ENCODE measurements at regions not wholly inside any gene's neighbourhood (a gene's known extent, or its start where the extent isn't known, plus 50 kb on each side); places are given as distances from the start of the nearest gene placed in this dataset.

- in situ Hi-C loops (cut with HindIII; ENCODE audit: low sequenced_read_pairs): no loop called here
- no peak for DNase-seq (ENCODE audit: low read depth, low spot score)
- TF ChIP-seq, protein P1, sequence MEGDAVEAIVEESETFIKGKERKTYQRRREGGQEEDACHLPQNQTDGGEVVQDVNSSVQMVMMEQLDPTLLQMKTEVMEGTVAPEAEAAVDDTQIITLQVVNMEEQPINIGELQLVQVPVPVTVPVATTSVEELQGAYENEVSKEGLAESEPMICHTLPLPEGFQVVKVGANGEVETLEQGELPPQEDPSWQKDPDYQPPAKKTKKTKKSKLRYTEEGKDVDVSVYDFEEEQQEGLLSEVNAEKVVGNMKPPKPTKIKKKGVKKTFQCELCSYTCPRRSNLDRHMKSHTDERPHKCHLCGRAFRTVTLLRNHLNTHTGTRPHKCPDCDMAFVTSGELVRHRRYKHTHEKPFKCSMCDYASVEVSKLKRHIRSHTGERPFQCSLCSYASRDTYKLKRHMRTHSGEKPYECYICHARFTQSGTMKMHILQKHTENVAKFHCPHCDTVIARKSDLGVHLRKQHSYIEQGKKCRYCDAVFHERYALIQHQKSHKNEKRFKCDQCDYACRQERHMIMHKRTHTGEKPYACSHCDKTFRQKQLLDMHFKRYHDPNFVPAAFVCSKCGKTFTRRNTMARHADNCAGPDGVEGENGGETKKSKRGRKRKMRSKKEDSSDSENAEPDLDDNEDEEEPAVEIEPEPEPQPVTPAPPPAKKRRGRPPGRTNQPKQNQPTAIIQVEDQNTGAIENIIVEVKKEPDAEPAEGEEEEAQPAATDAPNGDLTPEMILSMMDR (IDR thresholded peaks at IDR 0.05; ENCODE audit: low read depth, low read length): no peak
- H3K4me3 ChIP-seq (ENCODE audit: low read depth, low read length): no peak overlapping the region
Measured at GRCh38 chr2:64718250-64718885, 64.7 kb upstream of the SERTAD2 start.

DNA sequence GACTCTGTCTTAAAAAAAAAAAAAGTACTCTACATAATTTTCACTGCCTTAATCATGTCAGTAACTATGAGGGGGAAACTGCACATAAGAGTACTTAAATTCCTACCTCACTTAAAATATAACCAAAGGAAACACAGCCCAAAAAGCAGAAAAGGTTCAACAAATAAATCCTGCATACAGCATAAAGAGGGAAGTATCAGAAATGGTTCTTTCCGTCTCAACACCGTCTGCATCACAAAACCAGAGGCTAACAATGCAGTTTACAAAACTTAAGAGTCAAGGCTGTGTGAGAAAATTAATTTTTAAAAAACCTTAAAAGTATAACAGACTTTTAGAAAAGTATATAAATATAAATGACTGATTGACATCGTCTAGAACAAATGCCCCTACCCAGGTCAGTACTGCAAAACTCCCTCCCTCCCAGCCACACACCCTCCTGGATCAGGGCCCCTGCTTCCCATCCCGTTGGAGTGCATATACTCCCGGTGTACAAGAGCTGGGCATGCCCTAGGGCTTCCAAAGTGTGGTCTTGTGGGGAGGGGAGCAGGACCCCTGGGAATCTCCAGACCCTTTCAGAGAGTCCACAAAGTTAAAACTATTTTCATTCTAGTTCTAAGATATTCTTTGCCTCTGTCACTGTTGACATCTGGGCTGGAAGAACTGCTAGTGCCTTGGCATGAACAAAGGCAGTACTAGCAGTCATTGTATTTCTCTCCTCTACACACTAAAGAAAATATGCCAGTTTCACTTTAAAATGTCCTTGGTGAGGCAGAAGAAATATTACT is 67.0 kb upstream of the SERTAD2 start:
- no peak for DNase-seq (ENCODE audit: low read depth, low spot score)
- TF ChIP-seq, protein P1 (IDR thresholded peaks at IDR 0.05; ENCODE audit: low read depth, low read length): no peak
- H3K4me3 ChIP-seq (ENCODE audit: low read depth, low read length): no peak overlapping the region
- in situ Hi-C loops (cut with HindIII; ENCODE audit: low sequenced_read_pairs): no loop called here

DNA sequence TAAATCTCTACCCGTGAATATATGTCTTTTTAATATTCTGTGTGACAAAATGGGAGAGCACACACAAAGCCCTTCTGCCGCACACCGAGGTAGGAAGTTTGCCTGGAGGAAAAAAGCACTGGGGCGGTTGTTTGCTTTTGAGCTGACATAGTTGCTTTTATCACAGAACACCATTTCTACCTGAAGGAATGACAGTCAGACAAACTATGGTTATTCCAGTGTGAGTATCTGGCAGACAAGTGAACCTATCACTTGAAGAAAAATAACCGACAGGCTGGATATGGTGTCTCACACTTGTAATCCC is 67.6 kb upstream of the SERTAD2 start:
- no peak for DNase-seq (ENCODE audit: low read depth, low spot score)
- in situ Hi-C loops (cut with HindIII; ENCODE audit: low sequenced_read_pairs): no loop called here
- TF ChIP-seq, protein P1 (IDR thresholded peaks at IDR 0.05; ENCODE audit: low read depth, low read length): no peak
- H3K4me3 ChIP-seq (ENCODE audit: low read depth, low read length): no peak overlapping the region

DNA sequence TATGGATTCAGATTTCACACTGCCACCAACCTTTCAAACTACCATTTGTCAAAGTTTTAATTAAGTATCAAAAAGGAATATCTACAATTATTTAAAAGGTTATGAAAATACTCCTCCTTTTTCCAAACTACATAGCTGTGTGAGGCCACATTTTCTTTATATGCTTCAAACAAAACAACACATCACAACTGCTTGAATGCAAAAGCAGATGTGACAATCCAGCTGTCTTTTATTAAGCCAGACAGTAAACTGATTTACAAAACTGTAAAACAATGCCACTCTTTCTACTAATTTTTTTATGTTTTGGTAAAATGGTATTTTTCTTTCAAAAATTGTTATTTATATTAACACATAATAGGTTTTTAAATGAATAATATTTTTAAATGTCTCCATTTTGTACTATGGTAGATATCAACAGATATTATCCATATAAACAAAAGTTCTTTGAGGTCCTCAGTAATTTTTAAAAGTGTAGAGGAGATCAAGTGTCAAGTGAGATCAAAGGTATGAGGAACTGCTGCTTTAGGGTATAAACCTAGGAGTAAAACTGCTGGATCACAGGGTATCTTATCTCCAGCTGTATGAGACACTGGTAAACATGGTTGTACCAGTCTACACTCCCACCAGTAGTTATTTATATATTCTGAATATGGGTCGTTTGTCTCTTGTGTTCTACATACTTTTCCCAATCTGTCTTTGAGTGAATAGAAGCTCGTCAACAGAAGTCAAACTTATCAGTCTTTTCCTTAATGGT is 68.8 kb upstream of the SERTAD2 start:
- no peak for DNase-seq (ENCODE audit: low read depth, low spot score)
- TF ChIP-seq, protein P1 (IDR thresholded peaks at IDR 0.05; ENCODE audit: low read depth, low read length): no peak
- in situ Hi-C loops (cut with HindIII; ENCODE audit: low sequenced_read_pairs): no loop called here
- H3K4me3 ChIP-seq (ENCODE audit: low read depth, low read length): no peak overlapping the region

DNA sequence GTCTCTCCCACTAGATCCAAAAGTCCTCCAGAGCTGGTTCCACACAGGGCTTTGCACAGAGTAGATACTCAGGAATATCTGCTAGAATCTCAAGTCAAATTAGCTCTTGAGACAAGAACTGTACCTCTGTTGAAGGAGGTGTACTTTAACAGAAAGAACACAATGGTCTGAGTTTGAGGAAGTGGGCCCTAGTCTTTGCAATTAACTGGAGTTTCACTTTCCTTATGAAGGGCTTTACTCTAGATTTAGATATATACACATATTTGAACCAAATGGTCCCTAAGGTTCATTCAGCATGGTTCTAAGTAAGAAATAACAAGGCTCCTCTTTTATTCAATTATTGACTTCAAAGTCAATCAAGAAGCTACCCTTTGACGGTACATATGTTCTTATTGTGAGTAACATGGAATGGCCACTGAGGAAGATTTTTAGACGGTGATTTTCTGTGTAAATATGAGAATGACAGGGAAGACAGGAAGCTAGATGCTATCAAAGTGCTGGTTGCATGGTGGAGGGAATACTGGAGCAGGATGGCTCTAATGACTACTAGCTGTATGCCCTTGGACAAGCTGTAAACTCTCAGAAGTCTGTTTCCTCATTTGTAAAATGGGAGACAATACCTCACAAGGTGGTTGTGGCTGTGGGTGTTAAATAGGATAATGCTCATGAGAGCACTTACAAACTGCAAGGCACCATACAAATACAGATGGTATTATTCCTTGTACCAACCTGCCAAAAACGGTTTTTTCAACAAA is 73.5 kb upstream of the SERTAD2 start:
- no peak overlapping the region for H3K4me3 ChIP-seq (ENCODE audit: low read depth, low read length)
- no peak for DNase-seq (ENCODE audit: low read depth, low spot score)
- in situ Hi-C loops (cut with HindIII; ENCODE audit: low sequenced_read_pairs): no loop called here
- TF ChIP-seq, protein P1 (IDR thresholded peaks at IDR 0.05; ENCODE audit: low read depth, low read length): no peak

- H3K4me3 ChIP-seq (ENCODE audit: low read depth, low read length): no peak overlapping the region
- DNase-seq (ENCODE audit: low read depth, low spot score): no peak
- TF ChIP-seq, protein P1 (IDR thresholded peaks at IDR 0.05; ENCODE audit: low read depth, low read length): no peak
- in situ Hi-C loops (cut with HindIII; ENCODE audit: low sequenced_read_pairs): no loop called here
Measured at GRCh38 chr2:64727843-64728463, 74.2 kb upstream of the SERTAD2 start.
